K562 (cell line): ENCODE measurements at regions not wholly inside any gene's neighbourhood (a gene's known extent, or its start where the extent isn't known, plus 50 kb on each side); places are given as distances from the start of the nearest gene placed in this dataset.

ENCODE experiments used
- ATAC-seq: fragments of 200-7000 bp; cut with Tn5 transposase; 3 replicates; pipeline ENCODE4 v1.9.1; 2020; ENCODE audit warnings: moderate library complexity
- BruUV-seq: library from RNA; stranded (reverse); fragments of 400-500 nt; replicated peaks from 2 replicates; lab custom pipeline; 2021; lab: Mats Ljungman, UMichigan
- CTCF ChIA-PET: fragments of 300-600 bp; formaldehyde crosslinking; extraction: SDS; loops from one replicate; lab custom pipeline; 2021; ENCODE audit warnings: low intra/inter-chr PET ratio; lab: Yijun Ruan, JAX
- POLR2A ChIA-PET: fragments of 300-600, 350-650 bp; sonication (Branson Sonifier 250); formaldehyde crosslinking; extraction: SDS; loops from one replicate; lab custom pipeline; 2021; ENCODE audit warnings: antibody characterized with exemption, inconsistent platforms; lab: Yijun Ruan, JAX
- DNase-seq, 4 experiments: peaks; one replicate each; pipeline versions ENCODE4 v3.0.0 to v3.0.0-alpha.2; 2011 to 2018; ENCODE audit warnings: low spot score in 3 of 4, mixed read lengths in 3 of 4; ENCODE audit errors: extremely low read depth in 1 of 4
- FAIRE-seq: peaks from 2 replicates; lab custom pipeline; 2011; peaks lifted over from hg19 to GRCh38; lab: Jason Lieb, UNC
- H2AFZ ChIP-seq: 2 replicates; pipeline ENCODE4 v1.6.0; 2011; ENCODE audit warnings: low read depth, low read length, control low read depth, inconsistent platforms
- H3K27ac ChIP-seq: fragments of 200-600 bp; 3 replicates; pipeline ENCODE4 v1.8.0; 2011; ENCODE audit warnings: low read depth, mild to moderate bottlenecking, control low read depth, inconsistent platforms, low read length, moderate library complexity, mixed read lengths; ENCODE audit errors: extremely low read depth
- H3K27me3 ChIP-seq, 2 experiments: fragments of 300-600 bp in 1 of 2; 2 replicates in 1 of 2; 3 replicates in 1 of 2; pipeline versions ENCODE4 v1.6.0 to v1.8.0; 2011; ENCODE audit warnings: inconsistent platforms in 2 of 2, low read length in 2 of 2, mild to moderate bottlenecking in 1 of 2, mixed read lengths in 1 of 2, moderate library complexity in 1 of 2; ENCODE audit not compliant: control insufficient read depth in 2 of 2, insufficient read depth in 2 of 2
- H3K36me3 ChIP-seq: fragments of 300-600 bp; 3 replicates; pipeline ENCODE4 v1.8.0; 2011; ENCODE audit warnings: mild to moderate bottlenecking, low read length, inconsistent platforms; ENCODE audit not compliant: control insufficient read depth, insufficient read depth
- H3K4me1 ChIP-seq, 2 experiments: fragments of 200-600 bp in 1 of 2; replicated peaks in 1 of 2; 2 replicates in 1 of 2; 3 replicates in 1 of 2; pipeline versions ENCODE4 v1.5.1 to v1.8.0; 2011; ENCODE audit warnings: inconsistent platforms in 2 of 2, low read length in 2 of 2, mild to moderate bottlenecking in 1 of 2, mixed read lengths in 1 of 2, moderate library complexity in 1 of 2; ENCODE audit not compliant: control insufficient read depth in 2 of 2, insufficient read depth in 2 of 2
- H3K4me2 ChIP-seq: 2 replicates; pipeline ENCODE4 v1.6.1; 2011; ENCODE audit warnings: low read length, control low read depth, inconsistent platforms, mixed read lengths; ENCODE audit not compliant: insufficient read depth
- H3K4me3 ChIP-seq: fragments of 200-600 bp; sonication (generic), shearing (Covaris generic); 2 replicates; pipeline ENCODE4 v1.5.1; 2016; ENCODE audit warnings: control low read depth, inconsistent platforms
- H3K79me2 ChIP-seq: fragments of 200-600 bp; 3 replicates; pipeline ENCODE4 v1.8.0; 2011; ENCODE audit warnings: low read length, inconsistent platforms; ENCODE audit not compliant: control insufficient read depth, insufficient read depth
- H3K9ac ChIP-seq, 2 experiments: 2 replicates each; pipeline versions ENCODE4 v1.6.0 to v1.6.1; 2011; ENCODE audit warnings: low read depth in 2 of 2, low read length in 2 of 2, control low read depth in 1 of 2, inconsistent platforms in 1 of 2, mild to moderate bottlenecking in 1 of 2, mixed read lengths in 1 of 2; ENCODE audit not compliant: insufficient read depth in 1 of 2
- H3K9me1 ChIP-seq: one replicate; pipeline ENCODE4 v1.6.0; 2011; ENCODE audit warnings: inconsistent platforms, mild to moderate bottlenecking, low read length, moderate library complexity; ENCODE audit not compliant: control insufficient read depth, insufficient read depth
- H3K9me3 ChIP-seq: replicated peaks from 2 replicates; pipeline ENCODE4 v1.5.1; 2011; ENCODE audit warnings: low read depth, low read length, inconsistent platforms; ENCODE audit not compliant: control insufficient read depth, insufficient read depth
- H4K20me1 ChIP-seq: replicated peaks from 2 replicates; pipeline ENCODE4 v1.6.1; 2011; ENCODE audit warnings: low read length, inconsistent platforms, mixed read lengths; ENCODE audit not compliant: control insufficient read depth, insufficient read depth
- DACH1 ChIP-seq: fragments of 450-650 bp; IDR thresholded peaks from 2 replicates; pipeline ENCODE4 v1.6.1; 2018; ENCODE audit not compliant: partially characterized antibody
- DIDO1 ChIP-seq: fragments of 450-650 bp; IDR thresholded peaks from 2 replicates; pipeline ENCODE4 v1.6.1; 2016; ENCODE audit warnings: low read depth, missing biosample characterization, missing genetic modification characterization
- GTF2E2 ChIP-seq: fragments of 200-800 bp; sonication (Bioruptor generic); IDR thresholded peaks from 2 replicates; pipeline ENCODE4 v1.6.1; 2016; ENCODE audit warnings: missing genetic modification characterization, missing compliant biosample characterization
- HES1 ChIP-seq: fragments of 450-650 bp; IDR thresholded peaks from 2 replicates; pipeline ENCODE4 v1.6.1; 2016; ENCODE audit warnings: low read depth, mild to moderate bottlenecking, moderate library complexity
- KAT8 ChIP-seq: fragments of 450-650 bp; IDR thresholded peaks from 2 replicates; pipeline ENCODE4 v1.6.1; 2016; ENCODE audit warnings: low read depth, mild to moderate bottlenecking
- SMARCA4 ChIP-seq: fragments of 450-650 bp; IDR thresholded peaks from 2 replicates; pipeline ENCODE4 v1.6.1; 2016
- TAF9B ChIP-seq: fragments of 450-650 bp; IDR thresholded peaks from 2 replicates; pipeline ENCODE4 v1.6.1; 2018; ENCODE audit warnings: mild to moderate bottlenecking; ENCODE audit not compliant: partially characterized antibody
- ZNF165 ChIP-seq: fragments of 250-450 bp; sonication (Bioruptor Pico); IDR thresholded peaks from 2 replicates; pipeline ENCODE4 v1.4.0; 2020; ENCODE audit warnings: borderline replicate concordance
- ZZZ3 ChIP-seq: fragments of 450-650 bp; IDR thresholded peaks from 2 replicates; pipeline ENCODE4 v1.6.1; 2016; ENCODE audit warnings: antibody characterized with exemption, mild to moderate bottlenecking, moderate library complexity
- in situ Hi-C: fragments of 300-500 bp; cut with MboI; formaldehyde crosslinking; loops from 4 replicates; pipeline ENCODE4 v1.15.0; 2018; ENCODE audit warnings: inconsistent platforms, mixed read lengths
- intact Hi-C: fragments of 100-400 bp; cut with micrococcal nuclease; formaldehyde crosslinking; loops from 2 replicates; pipeline ENCODE4 v1.14.2; 2022
- TF ChIP-seq, protein P1 (sequence below): fragments of 450-650 bp; IDR thresholded peaks from 2 replicates; pipeline ENCODE4 v1.7.0; 2016; ENCODE audit warnings: borderline replicate concordance
- TF ChIP-seq, protein P2 (sequence below): fragments of 450-650 bp; IDR thresholded peaks from 2 replicates; pipeline ENCODE4 v1.6.1; 2017; ENCODE audit warnings: antibody characterized with exemption
- TF ChIP-seq, protein P3 (sequence below), 2 experiments: fragments of 450-650 bp; IDR thresholded peaks; 2 replicates each; pipeline ENCODE4 v1.6.1; 2016; ENCODE audit warnings: mild to moderate bottlenecking in 2 of 2, borderline replicate concordance in 1 of 2, low read depth in 1 of 2, moderate library complexity in 1 of 2

- no peak overlapping the region for H3K27ac ChIP-seq
- H3K4me2 ChIP-seq = no peak overlapping the region
- ChIA-PET POLR2A (no interaction called here), CTCF (no interaction called here)
- FAIRE-seq (no peak), ATAC-seq (no peak), DNase-seq (no peak)
- H4K20me1 ChIP-seq = no peaks in the 10 kb centered on the region
- intact Hi-C loops (no loop called here), in situ Hi-C loops (no loop called here)
- no peaks in the 10 kb centered on the region for H3K9me1 ChIP-seq
- H2AFZ ChIP-seq = no peak overlapping the region
- no peaks in the 10 kb centered on the region for H3K79me2 ChIP-seq
- BruUV-seq = no TSS peak
- H3K36me3 ChIP-seq = no peaks in the 10 kb centered on the region
- H3K4me1 ChIP-seq = no peaks in the 10 kb centered on the region
- H3K4me3 ChIP-seq = no peak overlapping the region
- no peaks in the 10 kb centered on the region for H3K27me3 ChIP-seq
- no peaks in the 10 kb centered on the region for H3K9me3 ChIP-seq
- H3K9ac ChIP-seq = no peak overlapping the region
- no peak for TF ChIP-seq ZZZ3
- TF ChIP-seq HES1 = no peak
- no peak for TF ChIP-seq ZNF165 (CRISPR knock-in tag)
- TF ChIP-seq, protein P1, sequence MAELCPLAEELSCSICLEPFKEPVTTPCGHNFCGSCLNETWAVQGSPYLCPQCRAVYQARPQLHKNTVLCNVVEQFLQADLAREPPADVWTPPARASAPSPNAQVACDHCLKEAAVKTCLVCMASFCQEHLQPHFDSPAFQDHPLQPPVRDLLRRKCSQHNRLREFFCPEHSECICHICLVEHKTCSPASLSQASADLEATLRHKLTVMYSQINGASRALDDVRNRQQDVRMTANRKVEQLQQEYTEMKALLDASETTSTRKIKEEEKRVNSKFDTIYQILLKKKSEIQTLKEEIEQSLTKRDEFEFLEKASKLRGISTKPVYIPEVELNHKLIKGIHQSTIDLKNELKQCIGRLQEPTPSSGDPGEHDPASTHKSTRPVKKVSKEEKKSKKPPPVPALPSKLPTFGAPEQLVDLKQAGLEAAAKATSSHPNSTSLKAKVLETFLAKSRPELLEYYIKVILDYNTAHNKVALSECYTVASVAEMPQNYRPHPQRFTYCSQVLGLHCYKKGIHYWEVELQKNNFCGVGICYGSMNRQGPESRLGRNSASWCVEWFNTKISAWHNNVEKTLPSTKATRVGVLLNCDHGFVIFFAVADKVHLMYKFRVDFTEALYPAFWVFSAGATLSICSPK = no peak
- TF ChIP-seq GTF2E2 (tag) = no peak
- no peak for TF ChIP-seq KAT8
- no peak for TF ChIP-seq DIDO1 (tag)
- TF ChIP-seq, protein P2, sequence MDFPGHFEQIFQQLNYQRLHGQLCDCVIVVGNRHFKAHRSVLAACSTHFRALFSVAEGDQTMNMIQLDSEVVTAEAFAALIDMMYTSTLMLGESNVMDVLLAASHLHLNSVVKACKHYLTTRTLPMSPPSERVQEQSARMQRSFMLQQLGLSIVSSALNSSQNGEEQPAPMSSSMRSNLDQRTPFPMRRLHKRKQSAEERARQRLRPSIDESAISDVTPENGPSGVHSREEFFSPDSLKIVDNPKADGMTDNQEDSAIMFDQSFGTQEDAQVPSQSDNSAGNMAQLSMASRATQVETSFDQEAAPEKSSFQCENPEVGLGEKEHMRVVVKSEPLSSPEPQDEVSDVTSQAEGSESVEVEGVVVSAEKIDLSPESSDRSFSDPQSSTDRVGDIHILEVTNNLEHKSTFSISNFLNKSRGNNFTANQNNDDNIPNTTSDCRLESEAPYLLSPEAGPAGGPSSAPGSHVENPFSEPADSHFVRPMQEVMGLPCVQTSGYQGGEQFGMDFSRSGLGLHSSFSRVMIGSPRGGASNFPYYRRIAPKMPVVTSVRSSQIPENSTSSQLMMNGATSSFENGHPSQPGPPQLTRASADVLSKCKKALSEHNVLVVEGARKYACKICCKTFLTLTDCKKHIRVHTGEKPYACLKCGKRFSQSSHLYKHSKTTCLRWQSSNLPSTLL = no peak
- no peak for TF ChIP-seq SMARCA4
- TF ChIP-seq TAF9B = no peak
- no peak for TF ChIP-seq DACH1
- TF ChIP-seq, protein P3, sequence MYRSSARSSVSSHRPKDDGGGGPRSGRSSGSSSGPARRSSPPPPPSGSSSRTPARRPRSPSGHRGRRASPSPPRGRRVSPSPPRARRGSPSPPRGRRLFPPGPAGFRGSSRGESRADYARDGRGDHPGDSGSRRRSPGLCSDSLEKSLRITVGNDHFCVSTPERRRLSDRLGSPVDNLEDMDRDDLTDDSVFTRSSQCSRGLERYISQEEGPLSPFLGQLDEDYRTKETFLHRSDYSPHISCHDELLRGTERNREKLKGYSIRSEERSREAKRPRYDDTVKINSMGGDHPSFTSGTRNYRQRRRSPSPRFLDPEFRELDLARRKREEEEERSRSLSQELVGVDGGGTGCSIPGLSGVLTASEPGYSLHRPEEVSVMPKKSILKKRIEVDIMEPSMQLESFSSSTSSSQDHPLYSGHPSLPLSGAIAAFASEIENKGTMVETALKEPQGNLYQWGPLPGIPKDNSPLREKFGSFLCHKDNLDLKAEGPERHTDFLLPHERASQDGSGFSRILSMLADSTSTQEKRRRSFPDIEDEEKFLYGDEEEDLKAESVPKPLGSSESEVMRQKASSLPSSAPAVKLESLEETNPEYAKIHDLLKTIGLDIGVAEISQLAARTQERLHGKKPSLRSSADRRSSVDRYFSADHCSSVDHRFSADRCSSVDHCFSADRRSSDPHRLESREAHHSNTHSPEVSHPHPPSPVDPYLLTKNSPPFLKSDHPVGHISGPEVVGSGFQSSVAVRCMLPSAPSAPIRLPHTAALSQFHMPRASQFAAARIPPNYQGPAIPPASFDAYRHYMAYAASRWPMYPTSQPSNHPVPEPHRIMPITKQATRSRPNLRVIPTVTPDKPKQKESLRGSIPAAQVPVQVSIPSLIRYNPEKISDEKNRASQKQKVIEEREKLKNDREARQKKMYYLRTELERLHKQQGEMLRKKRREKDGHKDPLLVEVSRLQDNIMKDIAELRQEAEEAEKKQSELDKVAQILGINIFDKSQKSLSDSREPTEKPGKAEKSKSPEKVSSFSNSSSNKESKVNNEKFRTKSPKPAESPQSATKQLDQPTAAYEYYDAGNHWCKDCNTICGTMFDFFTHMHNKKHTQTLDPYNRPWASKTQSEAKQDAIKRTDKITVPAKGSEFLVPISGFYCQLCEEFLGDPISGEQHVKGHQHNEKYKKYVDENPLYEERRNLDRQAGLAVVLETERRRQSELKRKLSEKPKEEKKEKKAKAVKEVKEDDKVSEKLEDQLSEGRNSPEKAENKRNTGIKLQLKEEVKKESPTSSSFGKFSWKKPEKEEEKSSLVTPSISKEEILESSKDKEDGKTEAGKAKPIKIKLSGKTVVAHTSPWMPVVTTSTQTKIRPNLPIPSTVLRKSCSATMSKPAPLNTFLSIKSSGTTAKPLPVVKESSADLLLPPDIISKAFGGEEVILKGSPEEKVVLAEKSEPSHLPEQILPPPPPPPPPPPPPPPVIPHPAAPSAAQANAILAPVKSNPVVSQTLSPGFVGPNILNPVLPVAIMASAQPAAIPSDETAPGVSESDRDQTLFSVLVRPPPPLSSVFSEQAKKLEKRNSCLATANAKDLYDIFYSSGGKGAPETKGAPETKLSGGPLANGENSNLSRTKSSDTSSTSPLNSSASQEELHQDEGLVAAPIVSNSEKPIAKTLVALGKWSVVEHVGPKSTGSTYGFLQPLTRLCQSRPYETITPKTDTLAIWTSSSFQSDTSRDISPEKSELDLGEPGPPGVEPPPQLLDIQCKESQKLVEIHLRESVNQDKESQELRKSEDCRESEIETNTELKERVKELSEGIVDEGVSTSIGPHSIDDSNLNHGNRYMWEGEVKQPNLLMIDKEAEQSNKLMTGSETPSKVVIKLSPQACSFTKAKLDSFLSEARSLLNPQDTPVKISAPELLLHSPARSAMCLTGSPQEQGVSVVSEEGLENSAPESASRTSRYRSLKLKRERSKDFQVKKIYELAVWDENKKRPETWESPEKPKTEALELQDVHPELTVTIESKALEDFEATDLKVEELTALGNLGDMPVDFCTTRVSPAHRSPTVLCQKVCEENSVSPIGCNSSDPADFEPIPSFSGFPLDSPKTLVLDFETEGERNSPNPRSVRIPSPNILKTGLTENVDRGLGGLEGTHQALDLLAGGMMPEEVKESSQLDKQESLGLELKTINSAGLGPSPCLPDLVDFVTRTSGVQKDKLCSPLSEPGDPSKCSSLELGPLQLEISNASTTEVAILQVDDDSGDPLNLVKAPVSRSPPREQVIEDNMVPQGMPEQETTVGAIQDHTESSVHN (IDR thresholded peaks at IDR 0.05; ENCODE audit: borderline replicate concordance in 1 of 2, low read depth in 1 of 2) = no peak
Measured at GRCh38 chr1:188462837-188463236, 1634.1 kb downstream of the PLA2G4A start.
